ENCODE measurements at regions not wholly inside any gene's neighbourhood (a gene's known extent, or its start where the extent isn't known, plus 50 kb on each side); places are given as distances from the start of the nearest gene placed in this dataset.

DNA sequence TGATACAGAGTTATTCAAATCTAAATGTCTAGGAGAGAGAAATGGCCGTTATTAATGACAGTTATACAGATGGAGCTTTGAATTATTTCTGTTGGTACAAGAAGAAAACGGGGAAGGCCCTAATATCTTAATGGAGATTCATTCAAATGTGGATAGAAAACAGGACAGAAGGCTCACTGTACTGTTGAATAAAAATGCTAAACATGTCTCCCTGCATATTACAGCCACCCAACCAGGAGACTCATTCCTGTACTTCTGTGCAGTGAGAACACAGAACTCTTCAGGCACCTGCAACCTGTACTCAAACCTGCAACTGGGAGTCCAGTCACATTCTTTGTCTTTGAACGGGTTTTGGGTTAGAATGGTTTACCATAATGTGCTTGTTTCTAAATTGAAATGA is 403.2 kb downstream of the DAD1 start:
- no peak for DNase-seq (ENCODE audit: low spot score)
- H3K27ac ChIP-seq, result no peak overlapping the region
- no peak overlapping the region for H3K4me3 ChIP-seq
- TF ChIP-seq, protein P1, sequence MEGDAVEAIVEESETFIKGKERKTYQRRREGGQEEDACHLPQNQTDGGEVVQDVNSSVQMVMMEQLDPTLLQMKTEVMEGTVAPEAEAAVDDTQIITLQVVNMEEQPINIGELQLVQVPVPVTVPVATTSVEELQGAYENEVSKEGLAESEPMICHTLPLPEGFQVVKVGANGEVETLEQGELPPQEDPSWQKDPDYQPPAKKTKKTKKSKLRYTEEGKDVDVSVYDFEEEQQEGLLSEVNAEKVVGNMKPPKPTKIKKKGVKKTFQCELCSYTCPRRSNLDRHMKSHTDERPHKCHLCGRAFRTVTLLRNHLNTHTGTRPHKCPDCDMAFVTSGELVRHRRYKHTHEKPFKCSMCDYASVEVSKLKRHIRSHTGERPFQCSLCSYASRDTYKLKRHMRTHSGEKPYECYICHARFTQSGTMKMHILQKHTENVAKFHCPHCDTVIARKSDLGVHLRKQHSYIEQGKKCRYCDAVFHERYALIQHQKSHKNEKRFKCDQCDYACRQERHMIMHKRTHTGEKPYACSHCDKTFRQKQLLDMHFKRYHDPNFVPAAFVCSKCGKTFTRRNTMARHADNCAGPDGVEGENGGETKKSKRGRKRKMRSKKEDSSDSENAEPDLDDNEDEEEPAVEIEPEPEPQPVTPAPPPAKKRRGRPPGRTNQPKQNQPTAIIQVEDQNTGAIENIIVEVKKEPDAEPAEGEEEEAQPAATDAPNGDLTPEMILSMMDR (IDR thresholded peaks at IDR 0.05), result no peak

DNA sequence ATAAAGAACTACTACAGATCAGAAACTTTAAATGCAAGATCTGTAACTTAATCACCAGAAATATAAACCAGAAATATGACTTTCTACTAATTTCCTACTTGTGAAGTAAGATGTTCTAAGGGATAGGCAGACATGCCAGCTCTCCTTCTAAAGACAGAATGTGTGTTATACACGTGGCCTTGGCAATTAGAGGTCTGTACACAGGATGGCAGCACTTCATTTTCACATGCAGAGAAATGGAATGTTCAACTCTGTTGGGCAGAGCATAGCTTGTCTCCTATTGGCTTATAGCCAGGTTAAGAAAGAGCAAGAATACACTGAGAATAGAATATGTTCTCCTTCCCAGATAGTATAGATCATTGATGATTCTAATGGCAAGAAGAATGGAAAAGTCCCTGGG is 403.8 kb downstream of the DAD1 start:
- no peak for DNase-seq (ENCODE audit: low spot score)
- H3K27ac ChIP-seq, result no peak overlapping the region

DNA sequence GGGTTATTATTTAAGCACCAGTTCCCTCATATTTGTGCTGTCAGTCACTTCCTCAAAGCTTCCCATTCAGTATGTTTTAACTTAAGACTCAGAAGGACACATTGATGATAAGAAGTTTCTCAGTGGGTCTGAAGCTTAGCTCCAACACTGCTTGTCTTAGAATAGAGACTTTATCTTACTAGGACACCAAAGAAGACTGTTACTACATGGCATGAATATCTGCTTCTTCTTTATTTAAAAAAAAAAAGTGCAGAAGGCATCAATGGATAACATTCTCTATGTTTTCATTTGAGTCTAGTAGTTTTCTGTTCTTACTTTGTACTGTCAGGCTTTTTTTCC is 404.2 kb downstream of the DAD1 start:
- TF ChIP-seq, protein P1 (IDR thresholded peaks at IDR 0.05), result no peak
- Histone ChIP-seq H3K4me3 (no peak overlapping the region), H3K27ac (no peak overlapping the region)
- no peak for DNase-seq (ENCODE audit: low spot score)

More for the DNA sequence above, 403.8 kb downstream of the DAD1 start:
- no peak overlapping the region for H3K4me3 ChIP-seq
- TF ChIP-seq, protein P1 (IDR thresholded peaks at IDR 0.05), result no peak

DNA sequence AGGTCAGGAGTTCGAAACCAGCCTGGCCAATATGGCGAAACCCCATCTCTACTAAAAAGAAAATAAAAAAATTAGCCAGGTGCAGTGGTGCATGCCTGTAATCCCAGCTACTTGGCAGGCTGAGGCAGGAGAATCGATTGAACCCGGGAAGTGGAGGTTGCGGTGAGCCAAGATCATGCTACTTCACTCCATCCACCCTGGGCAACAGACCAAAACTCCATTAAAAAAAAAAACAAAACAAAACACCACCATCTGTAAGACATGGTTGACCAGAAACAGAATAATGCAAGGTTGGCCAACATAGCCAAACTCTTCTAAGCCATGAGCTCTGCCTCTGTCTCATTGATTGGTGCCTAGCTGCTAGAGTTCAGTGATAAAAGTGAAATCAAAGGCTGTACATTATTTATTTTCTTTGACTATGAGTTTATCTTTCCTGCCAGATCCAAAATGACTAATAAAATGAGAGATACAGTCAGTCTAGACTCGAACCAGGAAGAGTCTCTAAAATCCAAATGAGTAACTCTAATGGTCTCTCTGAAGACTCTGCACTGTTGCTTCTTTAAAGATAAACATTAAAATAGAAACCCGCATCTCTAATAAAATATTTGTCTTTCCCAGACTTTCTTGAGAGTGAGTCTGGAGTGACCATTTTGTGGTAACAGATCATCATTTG is 404.7 kb downstream of the DAD1 start:
- TF ChIP-seq, protein P1 (IDR thresholded peaks at IDR 0.05), result no peak
- H3K4me3 ChIP-seq, result no peak overlapping the region
- H3K27ac ChIP-seq, result no peak overlapping the region
- DNase-seq (ENCODE audit: low spot score), result no peak

DNA sequence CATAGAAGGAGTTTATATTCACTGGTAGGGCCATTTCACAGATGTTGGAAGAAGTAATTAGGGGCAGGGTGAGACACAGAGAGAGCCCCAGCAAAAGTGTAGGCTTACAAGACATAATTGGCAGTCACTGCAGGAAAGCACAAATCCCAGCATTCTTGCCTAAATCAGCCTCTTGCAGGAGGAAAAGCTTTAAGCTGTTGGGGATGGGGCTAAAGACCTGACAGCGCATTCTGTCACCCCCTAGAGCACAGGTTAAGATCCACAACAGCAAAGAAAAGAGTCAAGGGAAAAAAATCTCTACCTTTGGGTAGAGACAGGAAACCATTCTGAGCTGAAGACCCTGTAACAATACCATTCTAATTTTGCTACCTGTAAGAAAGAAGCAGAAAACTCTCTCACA is 409.0 kb downstream of the DAD1 start:
- Histone ChIP-seq H3K4me3 (no peak overlapping the region), H3K27ac (no peak overlapping the region)
- TF ChIP-seq, protein P1 (IDR thresholded peaks at IDR 0.05), result no peak
- DNase-seq (ENCODE audit: low spot score), result no peak

DNA sequence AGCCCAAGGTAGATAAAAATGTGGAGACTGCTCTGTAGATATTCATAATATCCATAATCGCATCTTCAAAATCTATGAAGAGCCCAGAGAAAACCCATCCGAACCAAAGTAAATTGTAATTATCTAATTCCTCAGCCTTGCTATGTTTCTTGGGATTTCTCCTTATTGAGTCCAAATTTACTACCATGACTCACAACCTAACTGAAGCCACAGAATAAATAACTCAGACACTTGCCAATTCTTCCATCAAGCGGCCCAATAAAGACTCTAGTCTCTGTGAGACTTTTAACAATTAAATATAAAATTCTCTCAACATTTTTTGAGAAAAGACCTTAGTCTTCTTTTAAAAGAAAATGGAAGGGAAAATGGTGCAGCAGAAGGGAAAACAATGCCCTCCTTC is 409.8 kb downstream of the DAD1 start:
- Histone ChIP-seq H3K27ac (no peak overlapping the region), H3K4me3 (no peak overlapping the region)
- no peak for DNase-seq (ENCODE audit: low spot score)
- TF ChIP-seq, protein P1 (IDR thresholded peaks at IDR 0.05), result no peak

DNA sequence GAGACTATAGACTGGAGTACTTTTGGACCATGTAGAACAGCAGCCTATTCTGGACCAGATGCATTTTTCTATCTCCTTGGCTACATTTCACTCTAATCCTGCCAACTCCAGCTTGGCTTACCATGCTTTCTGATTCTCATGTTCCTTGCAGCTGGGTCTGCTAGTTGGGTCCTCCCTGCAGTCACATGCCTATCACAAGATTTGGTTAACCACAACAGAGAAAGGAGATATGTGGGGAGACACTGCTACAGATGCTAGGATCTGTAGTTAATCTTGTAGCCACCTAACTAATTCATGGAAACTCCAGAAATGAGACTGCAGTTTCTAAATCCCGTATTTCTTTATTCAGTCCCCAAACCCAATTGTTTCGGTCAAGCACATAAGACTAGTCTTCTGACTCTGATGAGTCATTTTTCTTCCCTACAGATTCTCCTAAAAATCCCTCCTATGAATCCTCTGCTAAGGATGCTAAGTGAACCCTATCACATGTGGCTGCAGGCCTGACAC is 410.6 kb downstream of the DAD1 start:
- TF ChIP-seq, protein P1 (IDR thresholded peaks at IDR 0.05), result no peak
- Histone ChIP-seq H3K4me3 (no peak overlapping the region), H3K27ac (no peak overlapping the region)
- no peak for DNase-seq (ENCODE audit: low spot score)
